ENCODE measurements at regions not wholly inside any gene's neighbourhood (a gene's known extent, or its start where the extent isn't known, plus 50 kb on each side); places are given as distances from the start of the nearest gene placed in this dataset.

DNA sequence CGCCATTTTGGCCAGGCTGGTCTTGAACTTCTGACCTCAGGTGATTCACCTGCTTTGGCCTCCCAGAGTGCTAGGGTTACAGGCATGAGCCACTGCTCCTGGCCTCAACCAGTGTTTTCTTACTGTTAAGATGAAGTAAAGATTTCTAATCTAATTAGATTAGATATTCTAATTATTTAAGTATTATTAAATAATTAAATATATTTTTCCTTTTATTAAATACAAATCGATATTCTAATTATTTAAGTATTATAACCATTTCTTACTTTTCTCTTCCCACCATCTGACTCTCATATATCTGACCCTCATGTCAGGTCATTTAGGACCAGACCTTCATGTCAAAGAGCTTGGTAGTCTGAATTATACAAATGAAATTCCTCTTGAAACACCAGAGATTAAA lies 1291.9 kb upstream of the EPHA6 start:
- TF ChIP-seq CTCF (IDR thresholded peaks at IDR 0.05): no peak
- no peak for TF ChIP-seq EP300 (IDR thresholded peaks at IDR 0.05)
- TF ChIP-seq POLR2AphosphoS5 (IDR thresholded peaks at IDR 0.05): no peak
